WTC11 (cell line): ENCODE measurements at regions not wholly inside any gene's neighbourhood (a gene's known extent, or its start where the extent isn't known, plus 50 kb on each side); places are given as distances from the start of the nearest gene placed in this dataset.

ENCODE experiments used
- ATAC-seq: fragments of 200-7000 bp; cut with Tn5 transposase; 2 replicates; pipeline ENCODE4 v1.10.0; 2021; ENCODE audit warnings: mild to moderate bottlenecking, moderate library complexity
- CTCF ChIA-PET: fragments of 300-600 bp; sonication (Branson Sonifier 250); formaldehyde crosslinking; loops from one replicate; lab custom pipeline; 2021; ENCODE audit warnings: antibody characterized with exemption; lab: Charles Lee
- POLR2A ChIA-PET: fragments of 350-600 bp; sonication (Branson Sonifier 250); formaldehyde crosslinking; loops from one replicate; lab custom pipeline; 2021; ENCODE audit warnings: antibody characterized with exemption; lab: Charles Lee
- DNase-seq: peaks from one replicate; pipeline ENCODE4 v3.0.0; 2021; ENCODE audit warnings: low spot score
- H3K27ac Mint-ChIP-seq: 2 replicates; pipeline ENCODE4 v1.8.0; 2021; ENCODE audit warnings: mixed read lengths
- H3K27me3 Mint-ChIP-seq: 2 replicates; pipeline ENCODE4 v1.8.0; 2021; ENCODE audit warnings: low read depth, mild to moderate bottlenecking, moderate library complexity, mixed read lengths
- H3K36me3 Mint-ChIP-seq: 2 replicates; pipeline ENCODE4 v1.8.0; 2021; ENCODE audit warnings: mixed read lengths
- H3K4me1 Mint-ChIP-seq: 2 replicates; pipeline ENCODE4 v1.8.0; 2022; ENCODE audit warnings: mixed read lengths
- H3K4me3 Mint-ChIP-seq: 2 replicates; pipeline ENCODE4 v1.8.0; 2021; ENCODE audit warnings: mild to moderate bottlenecking, moderate library complexity, mixed read lengths
- H3K9me3 Mint-ChIP-seq: 2 replicates; pipeline ENCODE4 v1.8.0; 2021; ENCODE audit warnings: mixed read lengths
- ATF1 ChIP-seq: sonication (generic); formaldehyde crosslinking; IDR thresholded peaks from 2 replicates; pipeline ENCODE4 v1.8.1; 2023; ENCODE audit warnings: mild to moderate bottlenecking, moderate library complexity, missing genetic modification reagents
- CREM ChIP-seq: sonication (generic); formaldehyde crosslinking; IDR thresholded peaks from 2 replicates; pipeline ENCODE4 v1.8.1; 2022; ENCODE audit warnings: mild to moderate bottlenecking, missing genetic modification reagents, moderate library complexity
- ELF4 ChIP-seq: sonication (generic); formaldehyde crosslinking; IDR thresholded peaks from 2 replicates; pipeline ENCODE4 v1.8.1; 2022; ENCODE audit warnings: low read depth, mild to moderate bottlenecking, moderate library complexity, missing genetic modification reagents
- ESRRA ChIP-seq: sonication (generic); formaldehyde crosslinking; IDR thresholded peaks from 2 replicates; pipeline ENCODE4 v1.8.1; 2022; ENCODE audit warnings: mild to moderate bottlenecking, missing genetic modification reagents, borderline replicate concordance
- HMGA2 ChIP-seq: fragments of 250-450 bp; sonication (Bioruptor Pico); IDR thresholded peaks from 2 replicates; pipeline ENCODE4 v1.4.0; 2021; ENCODE audit warnings: mild to moderate bottlenecking, moderate library complexity
- NFATC4 ChIP-seq: fragments of 250-450 bp; sonication (Bioruptor Pico); IDR thresholded peaks from 2 replicates; pipeline ENCODE4 v1.9.0; 2021; ENCODE audit warnings: mild to moderate bottlenecking
- NFYB ChIP-seq: sonication (generic); formaldehyde crosslinking; conservative IDR thresholded peaks from 2 replicates; pipeline ENCODE4 v1.8.0; 2022; ENCODE audit warnings: low read depth, missing genetic modification reagents
- SMAD4 ChIP-seq: sonication (generic); formaldehyde crosslinking; IDR thresholded peaks from 2 replicates; pipeline ENCODE4 v1.8.0; 2022; ENCODE audit warnings: mild to moderate bottlenecking, missing genetic modification reagents
- SOX15 ChIP-seq: fragments of 250-450 bp; sonication (Bioruptor Pico); IDR thresholded peaks from 2 replicates; pipeline ENCODE4 v1.9.0; 2021; ENCODE audit warnings: mild to moderate bottlenecking
- TF ChIP-seq, protein P1 (sequence below): sonication (generic); formaldehyde crosslinking; IDR thresholded peaks from 2 replicates; pipeline ENCODE4 v1.8.0; 2023; ENCODE audit warnings: mild to moderate bottlenecking, missing genetic modification reagents
- TF ChIP-seq, protein P2 (sequence below): sonication (generic); formaldehyde crosslinking; conservative IDR thresholded peaks from 2 replicates; pipeline ENCODE4 v1.8.1; 2023; ENCODE audit warnings: mild to moderate bottlenecking, low read depth, missing genetic modification reagents, moderate library complexity
- TF ChIP-seq, protein P3 (sequence below): sonication (generic); formaldehyde crosslinking; IDR thresholded peaks from 2 replicates; pipeline ENCODE4 v1.8.1; 2022; ENCODE audit warnings: mild to moderate bottlenecking, missing genetic modification reagents, moderate library complexity, borderline replicate concordance
- TF ChIP-seq, protein P4 (sequence below): fragments of 200-600 bp; IDR thresholded peaks from 2 replicates; pipeline ENCODE4 v1.8.0; 2022; ENCODE audit warnings: antibody characterized with exemption
- TF ChIP-seq, protein P5 (sequence below): sonication (generic); formaldehyde crosslinking; IDR thresholded peaks from 2 replicates; pipeline ENCODE4 v1.8.1; 2023; ENCODE audit warnings: mild to moderate bottlenecking, missing genetic modification reagents
- TF ChIP-seq, protein P6 (sequence below): sonication (generic); formaldehyde crosslinking; IDR thresholded peaks from 2 replicates; pipeline ENCODE4 v1.8.0; 2022; ENCODE audit warnings: mild to moderate bottlenecking, missing genetic modification reagents
- TF ChIP-seq, protein P7 (sequence below): sonication (generic); formaldehyde crosslinking; IDR thresholded peaks from 2 replicates; pipeline ENCODE4 v1.8.0; 2022; ENCODE audit warnings: missing genetic modification reagents
- TF ChIP-seq, protein P8 (sequence below): fragments of 250-450 bp; sonication (Bioruptor Pico); IDR thresholded peaks from 2 replicates; pipeline ENCODE4 v1.9.0; 2021; ENCODE audit warnings: moderate library complexity, mild to moderate bottlenecking, inconsistent platforms, borderline replicate concordance

DNA sequence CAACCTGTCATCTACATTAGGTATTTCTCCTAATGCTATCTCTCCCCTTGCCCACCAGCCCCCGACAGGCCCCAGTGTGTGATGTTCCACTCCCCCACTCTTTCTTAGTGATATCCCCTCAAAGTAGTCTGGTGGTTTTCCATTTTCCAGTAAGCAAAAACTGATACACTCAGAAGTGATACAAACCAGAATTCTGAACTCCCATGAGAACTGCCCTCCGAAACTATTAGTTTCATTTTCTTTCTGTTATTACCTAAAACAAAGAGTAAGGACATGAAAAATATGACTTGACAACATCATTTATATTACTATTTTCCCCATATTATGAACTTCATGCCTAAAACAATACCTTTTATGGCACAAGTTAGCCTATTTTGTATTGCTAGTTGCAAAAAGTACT is 175.0 kb downstream of the OTUD1 start:
- CTCF ChIA-PET: no interaction called here

More for the DNA sequence above, 175.0 kb downstream of the OTUD1 start:
- H3K27me3 Mint-ChIP-seq: no peaks in the 10 kb centered on the region
- ATAC-seq: no peak
- peaks cover 8% of the 10 kb centered on the region for H3K9me3 Mint-ChIP-seq
- H3K36me3 Mint-ChIP-seq: no peaks in the 10 kb centered on the region
- no peak overlapping the region for H3K4me3 Mint-ChIP-seq
- POLR2A ChIA-PET: no interaction called here
- no peak for DNase-seq
- H3K4me1 Mint-ChIP-seq: no peaks in the 10 kb centered on the region
- TF ChIP-seq, protein P1, sequence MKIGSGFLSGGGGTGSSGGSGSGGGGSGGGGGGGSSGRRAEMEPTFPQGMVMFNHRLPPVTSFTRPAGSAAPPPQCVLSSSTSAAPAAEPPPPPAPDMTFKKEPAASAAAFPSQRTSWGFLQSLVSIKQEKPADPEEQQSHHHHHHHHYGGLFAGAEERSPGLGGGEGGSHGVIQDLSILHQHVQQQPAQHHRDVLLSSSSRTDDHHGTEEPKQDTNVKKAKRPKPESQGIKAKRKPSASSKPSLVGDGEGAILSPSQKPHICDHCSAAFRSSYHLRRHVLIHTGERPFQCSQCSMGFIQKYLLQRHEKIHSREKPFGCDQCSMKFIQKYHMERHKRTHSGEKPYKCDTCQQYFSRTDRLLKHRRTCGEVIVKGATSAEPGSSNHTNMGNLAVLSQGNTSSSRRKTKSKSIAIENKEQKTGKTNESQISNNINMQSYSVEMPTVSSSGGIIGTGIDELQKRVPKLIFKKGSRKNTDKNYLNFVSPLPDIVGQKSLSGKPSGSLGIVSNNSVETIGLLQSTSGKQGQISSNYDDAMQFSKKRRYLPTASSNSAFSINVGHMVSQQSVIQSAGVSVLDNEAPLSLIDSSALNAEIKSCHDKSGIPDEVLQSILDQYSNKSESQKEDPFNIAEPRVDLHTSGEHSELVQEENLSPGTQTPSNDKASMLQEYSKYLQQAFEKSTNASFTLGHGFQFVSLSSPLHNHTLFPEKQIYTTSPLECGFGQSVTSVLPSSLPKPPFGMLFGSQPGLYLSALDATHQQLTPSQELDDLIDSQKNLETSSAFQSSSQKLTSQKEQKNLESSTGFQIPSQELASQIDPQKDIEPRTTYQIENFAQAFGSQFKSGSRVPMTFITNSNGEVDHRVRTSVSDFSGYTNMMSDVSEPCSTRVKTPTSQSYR: no peak
- no peak for TF ChIP-seq CREM (CRISPR knock-in tag)
- no peak for TF ChIP-seq SMAD4 (CRISPR knock-in tag)
- TF ChIP-seq NFATC4 (CRISPR knock-in tag): no peak
- TF ChIP-seq, protein P2, sequence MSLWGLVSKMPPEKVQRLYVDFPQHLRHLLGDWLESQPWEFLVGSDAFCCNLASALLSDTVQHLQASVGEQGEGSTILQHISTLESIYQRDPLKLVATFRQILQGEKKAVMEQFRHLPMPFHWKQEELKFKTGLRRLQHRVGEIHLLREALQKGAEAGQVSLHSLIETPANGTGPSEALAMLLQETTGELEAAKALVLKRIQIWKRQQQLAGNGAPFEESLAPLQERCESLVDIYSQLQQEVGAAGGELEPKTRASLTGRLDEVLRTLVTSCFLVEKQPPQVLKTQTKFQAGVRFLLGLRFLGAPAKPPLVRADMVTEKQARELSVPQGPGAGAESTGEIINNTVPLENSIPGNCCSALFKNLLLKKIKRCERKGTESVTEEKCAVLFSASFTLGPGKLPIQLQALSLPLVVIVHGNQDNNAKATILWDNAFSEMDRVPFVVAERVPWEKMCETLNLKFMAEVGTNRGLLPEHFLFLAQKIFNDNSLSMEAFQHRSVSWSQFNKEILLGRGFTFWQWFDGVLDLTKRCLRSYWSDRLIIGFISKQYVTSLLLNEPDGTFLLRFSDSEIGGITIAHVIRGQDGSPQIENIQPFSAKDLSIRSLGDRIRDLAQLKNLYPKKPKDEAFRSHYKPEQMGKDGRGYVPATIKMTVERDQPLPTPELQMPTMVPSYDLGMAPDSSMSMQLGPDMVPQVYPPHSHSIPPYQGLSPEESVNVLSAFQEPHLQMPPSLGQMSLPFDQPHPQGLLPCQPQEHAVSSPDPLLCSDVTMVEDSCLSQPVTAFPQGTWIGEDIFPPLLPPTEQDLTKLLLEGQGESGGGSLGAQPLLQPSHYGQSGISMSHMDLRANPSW (CRISPR knock-in tag): no peak
- TF ChIP-seq, protein P3, sequence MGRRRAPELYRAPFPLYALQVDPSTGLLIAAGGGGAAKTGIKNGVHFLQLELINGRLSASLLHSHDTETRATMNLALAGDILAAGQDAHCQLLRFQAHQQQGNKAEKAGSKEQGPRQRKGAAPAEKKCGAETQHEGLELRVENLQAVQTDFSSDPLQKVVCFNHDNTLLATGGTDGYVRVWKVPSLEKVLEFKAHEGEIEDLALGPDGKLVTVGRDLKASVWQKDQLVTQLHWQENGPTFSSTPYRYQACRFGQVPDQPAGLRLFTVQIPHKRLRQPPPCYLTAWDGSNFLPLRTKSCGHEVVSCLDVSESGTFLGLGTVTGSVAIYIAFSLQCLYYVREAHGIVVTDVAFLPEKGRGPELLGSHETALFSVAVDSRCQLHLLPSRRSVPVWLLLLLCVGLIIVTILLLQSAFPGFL (CRISPR knock-in tag): no peak
- TF ChIP-seq, protein P4, sequence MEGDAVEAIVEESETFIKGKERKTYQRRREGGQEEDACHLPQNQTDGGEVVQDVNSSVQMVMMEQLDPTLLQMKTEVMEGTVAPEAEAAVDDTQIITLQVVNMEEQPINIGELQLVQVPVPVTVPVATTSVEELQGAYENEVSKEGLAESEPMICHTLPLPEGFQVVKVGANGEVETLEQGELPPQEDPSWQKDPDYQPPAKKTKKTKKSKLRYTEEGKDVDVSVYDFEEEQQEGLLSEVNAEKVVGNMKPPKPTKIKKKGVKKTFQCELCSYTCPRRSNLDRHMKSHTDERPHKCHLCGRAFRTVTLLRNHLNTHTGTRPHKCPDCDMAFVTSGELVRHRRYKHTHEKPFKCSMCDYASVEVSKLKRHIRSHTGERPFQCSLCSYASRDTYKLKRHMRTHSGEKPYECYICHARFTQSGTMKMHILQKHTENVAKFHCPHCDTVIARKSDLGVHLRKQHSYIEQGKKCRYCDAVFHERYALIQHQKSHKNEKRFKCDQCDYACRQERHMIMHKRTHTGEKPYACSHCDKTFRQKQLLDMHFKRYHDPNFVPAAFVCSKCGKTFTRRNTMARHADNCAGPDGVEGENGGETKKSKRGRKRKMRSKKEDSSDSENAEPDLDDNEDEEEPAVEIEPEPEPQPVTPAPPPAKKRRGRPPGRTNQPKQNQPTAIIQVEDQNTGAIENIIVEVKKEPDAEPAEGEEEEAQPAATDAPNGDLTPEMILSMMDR: no peak
- no peak for TF ChIP-seq HMGA2 (CRISPR knock-in tag)
- TF ChIP-seq, protein P5, sequence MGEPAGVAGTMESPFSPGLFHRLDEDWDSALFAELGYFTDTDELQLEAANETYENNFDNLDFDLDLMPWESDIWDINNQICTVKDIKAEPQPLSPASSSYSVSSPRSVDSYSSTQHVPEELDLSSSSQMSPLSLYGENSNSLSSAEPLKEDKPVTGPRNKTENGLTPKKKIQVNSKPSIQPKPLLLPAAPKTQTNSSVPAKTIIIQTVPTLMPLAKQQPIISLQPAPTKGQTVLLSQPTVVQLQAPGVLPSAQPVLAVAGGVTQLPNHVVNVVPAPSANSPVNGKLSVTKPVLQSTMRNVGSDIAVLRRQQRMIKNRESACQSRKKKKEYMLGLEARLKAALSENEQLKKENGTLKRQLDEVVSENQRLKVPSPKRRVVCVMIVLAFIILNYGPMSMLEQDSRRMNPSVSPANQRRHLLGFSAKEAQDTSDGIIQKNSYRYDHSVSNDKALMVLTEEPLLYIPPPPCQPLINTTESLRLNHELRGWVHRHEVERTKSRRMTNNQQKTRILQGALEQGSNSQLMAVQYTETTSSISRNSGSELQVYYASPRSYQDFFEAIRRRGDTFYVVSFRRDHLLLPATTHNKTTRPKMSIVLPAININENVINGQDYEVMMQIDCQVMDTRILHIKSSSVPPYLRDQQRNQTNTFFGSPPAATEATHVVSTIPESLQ (CRISPR knock-in tag): no peak
- no peak for TF ChIP-seq NFYB (CRISPR knock-in tag)
- no peak for TF ChIP-seq SOX15
- TF ChIP-seq, protein P6, sequence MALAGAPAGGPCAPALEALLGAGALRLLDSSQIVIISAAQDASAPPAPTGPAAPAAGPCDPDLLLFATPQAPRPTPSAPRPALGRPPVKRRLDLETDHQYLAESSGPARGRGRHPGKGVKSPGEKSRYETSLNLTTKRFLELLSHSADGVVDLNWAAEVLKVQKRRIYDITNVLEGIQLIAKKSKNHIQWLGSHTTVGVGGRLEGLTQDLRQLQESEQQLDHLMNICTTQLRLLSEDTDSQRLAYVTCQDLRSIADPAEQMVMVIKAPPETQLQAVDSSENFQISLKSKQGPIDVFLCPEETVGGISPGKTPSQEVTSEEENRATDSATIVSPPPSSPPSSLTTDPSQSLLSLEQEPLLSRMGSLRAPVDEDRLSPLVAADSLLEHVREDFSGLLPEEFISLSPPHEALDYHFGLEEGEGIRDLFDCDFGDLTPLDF (CRISPR knock-in tag): no peak
- no peak for TF ChIP-seq ELF4 (CRISPR knock-in tag)
- no peak for TF ChIP-seq ATF1 (CRISPR knock-in tag)
- TF ChIP-seq, protein P7, sequence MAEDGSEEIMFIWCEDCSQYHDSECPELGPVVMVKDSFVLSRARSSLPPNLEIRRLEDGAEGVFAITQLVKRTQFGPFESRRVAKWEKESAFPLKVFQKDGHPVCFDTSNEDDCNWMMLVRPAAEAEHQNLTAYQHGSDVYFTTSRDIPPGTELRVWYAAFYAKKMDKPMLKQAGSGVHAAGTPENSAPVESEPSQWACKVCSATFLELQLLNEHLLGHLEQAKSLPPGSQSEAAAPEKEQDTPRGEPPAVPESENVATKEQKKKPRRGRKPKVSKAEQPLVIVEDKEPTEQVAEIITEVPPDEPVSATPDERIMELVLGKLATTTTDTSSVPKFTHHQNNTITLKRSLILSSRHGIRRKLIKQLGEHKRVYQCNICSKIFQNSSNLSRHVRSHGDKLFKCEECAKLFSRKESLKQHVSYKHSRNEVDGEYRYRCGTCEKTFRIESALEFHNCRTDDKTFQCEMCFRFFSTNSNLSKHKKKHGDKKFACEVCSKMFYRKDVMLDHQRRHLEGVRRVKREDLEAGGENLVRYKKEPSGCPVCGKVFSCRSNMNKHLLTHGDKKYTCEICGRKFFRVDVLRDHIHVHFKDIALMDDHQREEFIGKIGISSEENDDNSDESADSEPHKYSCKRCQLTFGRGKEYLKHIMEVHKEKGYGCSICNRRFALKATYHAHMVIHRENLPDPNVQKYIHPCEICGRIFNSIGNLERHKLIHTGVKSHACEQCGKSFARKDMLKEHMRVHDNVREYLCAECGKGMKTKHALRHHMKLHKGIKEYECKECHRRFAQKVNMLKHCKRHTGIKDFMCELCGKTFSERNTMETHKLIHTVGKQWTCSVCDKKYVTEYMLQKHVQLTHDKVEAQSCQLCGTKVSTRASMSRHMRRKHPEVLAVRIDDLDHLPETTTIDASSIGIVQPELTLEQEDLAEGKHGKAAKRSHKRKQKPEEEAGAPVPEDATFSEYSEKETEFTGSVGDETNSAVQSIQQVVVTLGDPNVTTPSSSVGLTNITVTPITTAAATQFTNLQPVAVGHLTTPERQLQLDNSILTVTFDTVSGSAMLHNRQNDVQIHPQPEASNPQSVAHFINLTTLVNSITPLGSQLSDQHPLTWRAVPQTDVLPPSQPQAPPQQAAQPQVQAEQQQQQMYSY (CRISPR knock-in tag): no peak
- TF ChIP-seq, protein P8, sequence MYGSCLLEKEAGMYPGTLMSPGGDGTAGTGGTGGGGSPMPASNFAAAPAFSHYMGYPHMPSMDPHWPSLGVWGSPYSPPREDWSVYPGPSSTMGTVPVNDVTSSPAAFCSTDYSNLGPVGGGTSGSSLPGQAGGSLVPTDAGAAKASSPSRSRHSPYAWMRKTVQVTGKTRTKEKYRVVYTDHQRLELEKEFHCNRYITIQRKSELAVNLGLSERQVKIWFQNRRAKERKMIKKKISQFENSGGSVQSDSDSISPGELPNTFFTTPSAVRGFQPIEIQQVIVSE (CRISPR knock-in tag): no peak
- no peak for TF ChIP-seq ESRRA (CRISPR knock-in tag)
- no peak overlapping the region for H3K27ac Mint-ChIP-seq
